HL-60 (cell line): ENCODE measurements at regions not wholly inside any gene's neighbourhood (a gene's known extent, or its start where the extent isn't known, plus 50 kb on each side); places are given as distances from the start of the nearest gene placed in this dataset.

ENCODE experiments used
- DNase-seq, 2 experiments: peaks; one replicate each; pipeline ENCODE4 v3.0.0-alpha.2; 2010 to 2020; ENCODE audit warnings: low read depth in 1 of 2, low spot score in 1 of 2
- H3K27ac ChIP-seq: fragments of 250-450 bp; sonication (Bioruptor Pico); replicated peaks from 2 replicates; pipeline ENCODE4 v1.5.1; 2020; ENCODE audit warnings: mild to moderate bottlenecking, moderate library complexity
- H3K27me3 ChIP-seq: fragments of 250-450 bp; sonication (Bioruptor Pico); 2 replicates; pipeline ENCODE4 v1.5.1; 2021; ENCODE audit warnings: mild to moderate bottlenecking, moderate library complexity; ENCODE audit not compliant: insufficient read depth, poor library complexity, severe bottlenecking
- H3K4me3 ChIP-seq: replicated peaks from 2 replicates; pipeline ENCODE4 v1.5.1; 2011; ENCODE audit warnings: mild to moderate bottlenecking, control low read depth, low read length; ENCODE audit not compliant: insufficient read depth
- GABPA ChIP-seq: IDR thresholded peaks from 2 replicates; pipeline ENCODE4 v1.6.1; 2012; ENCODE audit warnings: low read depth
- POLR2AphosphoS5 ChIP-seq: IDR thresholded peaks from 2 replicates; pipeline ENCODE4 v1.6.1; 2012; ENCODE audit warnings: low read depth
- REST ChIP-seq: IDR thresholded peaks from 2 replicates; pipeline ENCODE4 v1.6.1; 2012; ENCODE audit warnings: low read depth; ENCODE audit not compliant: insufficient replicate concordance
- SPI1 ChIP-seq: IDR thresholded peaks from 2 replicates; pipeline ENCODE4 v1.6.1; 2012; ENCODE audit warnings: low read depth, mild to moderate bottlenecking, borderline replicate concordance
- TF ChIP-seq, protein P1 (sequence below): IDR thresholded peaks from one replicate; pipeline ENCODE4 v1.5.1; 2011; ENCODE audit warnings: low read length, control low read depth, inconsistent platforms; ENCODE audit not compliant: insufficient read depth

- no peak overlapping the region for H3K4me3 ChIP-seq
- TF ChIP-seq GABPA (no peak), SPI1 (no peak), POLR2AphosphoS5 (no peak), REST (no peak)
- TF ChIP-seq, protein P1, sequence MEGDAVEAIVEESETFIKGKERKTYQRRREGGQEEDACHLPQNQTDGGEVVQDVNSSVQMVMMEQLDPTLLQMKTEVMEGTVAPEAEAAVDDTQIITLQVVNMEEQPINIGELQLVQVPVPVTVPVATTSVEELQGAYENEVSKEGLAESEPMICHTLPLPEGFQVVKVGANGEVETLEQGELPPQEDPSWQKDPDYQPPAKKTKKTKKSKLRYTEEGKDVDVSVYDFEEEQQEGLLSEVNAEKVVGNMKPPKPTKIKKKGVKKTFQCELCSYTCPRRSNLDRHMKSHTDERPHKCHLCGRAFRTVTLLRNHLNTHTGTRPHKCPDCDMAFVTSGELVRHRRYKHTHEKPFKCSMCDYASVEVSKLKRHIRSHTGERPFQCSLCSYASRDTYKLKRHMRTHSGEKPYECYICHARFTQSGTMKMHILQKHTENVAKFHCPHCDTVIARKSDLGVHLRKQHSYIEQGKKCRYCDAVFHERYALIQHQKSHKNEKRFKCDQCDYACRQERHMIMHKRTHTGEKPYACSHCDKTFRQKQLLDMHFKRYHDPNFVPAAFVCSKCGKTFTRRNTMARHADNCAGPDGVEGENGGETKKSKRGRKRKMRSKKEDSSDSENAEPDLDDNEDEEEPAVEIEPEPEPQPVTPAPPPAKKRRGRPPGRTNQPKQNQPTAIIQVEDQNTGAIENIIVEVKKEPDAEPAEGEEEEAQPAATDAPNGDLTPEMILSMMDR = no peak
- H3K27ac ChIP-seq = no peak overlapping the region
- no peak for DNase-seq
- H3K27me3 ChIP-seq = no peaks in the 10 kb centered on the region
These were observed 227.2 kb downstream of the OLFM4 start for GRCh38 chr13:53255795-53256194.

DNA sequence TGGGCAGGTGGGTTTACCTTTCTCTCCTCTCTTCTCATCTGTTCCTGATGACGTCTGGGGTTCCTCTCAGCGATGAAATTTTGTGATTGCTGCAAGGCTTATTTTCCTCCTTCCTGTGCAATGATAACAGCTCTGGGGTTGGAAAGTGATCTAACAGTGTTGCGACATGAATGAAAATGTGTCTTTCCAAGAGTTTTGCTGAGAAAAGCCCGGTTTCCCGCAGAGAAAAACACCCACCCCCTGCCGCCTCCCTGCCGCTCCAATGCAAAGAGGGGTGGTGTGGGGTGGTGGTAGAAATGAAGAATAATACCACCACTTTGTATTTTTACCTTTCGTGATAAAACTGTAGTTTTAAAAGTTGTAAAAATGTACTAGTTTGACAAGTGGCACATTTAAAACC is 232.0 kb downstream of the OLFM4 start:
- no peak overlapping the region for H3K4me3 ChIP-seq
- TF ChIP-seq, protein P1 = no peak
- no peak for TF ChIP-seq POLR2AphosphoS5
- no peak for TF ChIP-seq REST
- no peak for TF ChIP-seq SPI1
- no peak for TF ChIP-seq GABPA
- no peak for DNase-seq
- H3K27ac ChIP-seq = no peak overlapping the region
- no peaks in the 10 kb centered on the region for H3K27me3 ChIP-seq

- no peak overlapping the region for H3K4me3 ChIP-seq
- H3K27me3 ChIP-seq = no peaks in the 10 kb centered on the region
- no peak overlapping the region for H3K27ac ChIP-seq
- no peak for TF ChIP-seq SPI1
- TF ChIP-seq, protein P1 = no peak
- TF ChIP-seq POLR2AphosphoS5 = no peak
- DNase-seq = no peak
These were observed 236.3 kb downstream of the OLFM4 start for GRCh38 chr13:53264751-53265385.

- Histone ChIP-seq H3K27me3 (no peaks in the 10 kb centered on the region), H3K27ac (no peak overlapping the region), H3K4me3 (no peak overlapping the region)
- no peak for DNase-seq
- TF ChIP-seq, protein P1 = no peak
These were observed 238.1 kb downstream of the OLFM4 start for GRCh38 chr13:53266757-53267156.
